Peyer's patch (tissue), 4 donors: ENCODE measurements at regions not wholly inside any gene's neighbourhood (a gene's known extent, or its start where the extent isn't known, plus 50 kb on each side); places are given as distances from the start of the nearest gene placed in this dataset.

Source experiments
- POLR2A ChIP-seq, 2 donors: fragments of 450-650 bp; IDR thresholded peaks; one replicate each; pipeline ENCODE4 v1.5.1; 2017; ENCODE audit warnings: antibody characterized with exemption in 2 of 2, mild to moderate bottlenecking in 2 of 2, moderate library complexity in 2 of 2
- TF ChIP-seq, protein P1 (sequence below), 6 experiments: fragments of 450-650 bp in 4 of 6; fragments of 200-600 bp in 2 of 6; sonication (generic) in 1 of 6; IDR thresholded peaks; one replicate each; pipeline ENCODE4 v1.5.1; 2017 to 2019; ENCODE audit warnings: antibody characterized with exemption in 6 of 6, mild to moderate bottlenecking in 3 of 6, moderate library complexity in 1 of 6

DNA sequence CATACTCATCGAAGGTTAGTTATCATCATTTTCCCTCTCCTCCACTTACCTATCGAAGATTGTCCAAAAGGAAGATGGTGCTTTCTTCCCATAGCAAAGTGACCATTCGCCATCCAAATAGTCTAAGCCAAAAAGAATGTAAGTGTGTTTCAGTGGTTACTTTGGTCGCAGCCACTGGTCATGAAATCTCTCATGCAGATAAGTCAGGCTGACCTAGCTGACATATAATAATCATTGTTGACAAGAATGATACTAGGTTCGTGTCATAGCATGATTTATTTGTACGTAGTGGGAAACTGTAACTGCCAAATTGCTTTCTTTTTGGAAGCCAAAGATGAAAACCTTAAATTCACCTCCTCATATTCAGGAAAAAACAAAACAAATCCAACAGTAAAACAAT lies 89.6 kb upstream of the PMAIP1 start:
- TF ChIP-seq, protein P1, sequence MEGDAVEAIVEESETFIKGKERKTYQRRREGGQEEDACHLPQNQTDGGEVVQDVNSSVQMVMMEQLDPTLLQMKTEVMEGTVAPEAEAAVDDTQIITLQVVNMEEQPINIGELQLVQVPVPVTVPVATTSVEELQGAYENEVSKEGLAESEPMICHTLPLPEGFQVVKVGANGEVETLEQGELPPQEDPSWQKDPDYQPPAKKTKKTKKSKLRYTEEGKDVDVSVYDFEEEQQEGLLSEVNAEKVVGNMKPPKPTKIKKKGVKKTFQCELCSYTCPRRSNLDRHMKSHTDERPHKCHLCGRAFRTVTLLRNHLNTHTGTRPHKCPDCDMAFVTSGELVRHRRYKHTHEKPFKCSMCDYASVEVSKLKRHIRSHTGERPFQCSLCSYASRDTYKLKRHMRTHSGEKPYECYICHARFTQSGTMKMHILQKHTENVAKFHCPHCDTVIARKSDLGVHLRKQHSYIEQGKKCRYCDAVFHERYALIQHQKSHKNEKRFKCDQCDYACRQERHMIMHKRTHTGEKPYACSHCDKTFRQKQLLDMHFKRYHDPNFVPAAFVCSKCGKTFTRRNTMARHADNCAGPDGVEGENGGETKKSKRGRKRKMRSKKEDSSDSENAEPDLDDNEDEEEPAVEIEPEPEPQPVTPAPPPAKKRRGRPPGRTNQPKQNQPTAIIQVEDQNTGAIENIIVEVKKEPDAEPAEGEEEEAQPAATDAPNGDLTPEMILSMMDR (IDR thresholded peaks at IDR 0.05), result no peak
- TF ChIP-seq POLR2A (IDR thresholded peaks at IDR 0.05), result no peak
